GM19043 (cell line): ENCODE measurements at regions not wholly inside any gene's neighbourhood (a gene's known extent, or its start where the extent isn't known, plus 50 kb on each side); places are given as distances from the start of the nearest gene placed in this dataset.
A peak's percentile ranks its signal among the peaks of the same experiment; 100 is the strongest.

Experiments
- ATAC-seq: cut with Tn5 transposase; IDR thresholded peaks from one replicate; pipeline ENCODE4 v1.9.1; 2021; ENCODE audit warnings: low read depth; ENCODE audit not compliant: unreplicated experiment

GRCh38 chr3:22189616-22190015, 438.6 kb upstream of the ZNF385D start:
- ATAC-seq, result no peak

- ATAC-seq, result no peak
Observed at GRCh38 chr3:22199095-22199494, 448.1 kb upstream of the ZNF385D start.

GRCh38 chr3:22208844-22209243, 457.8 kb upstream of the ZNF385D start:
- ATAC-seq, result no peak

- ATAC-seq, result no peak
Observed at GRCh38 chr3:22209578-22209977, 458.6 kb upstream of the ZNF385D start.

GRCh38 chr3:22210693-22211092, 459.7 kb upstream of the ZNF385D start:
- ATAC-seq, result no peak

- ATAC-seq, result no peak
Observed at GRCh38 chr3:22216601-22217000, 465.6 kb upstream of the ZNF385D start.

GRCh38 chr3:22225161-22225560, 474.2 kb upstream of the ZNF385D start:
- ATAC-seq, result no peak

GRCh38 chr3:22228705-22229104, 477.7 kb upstream of the ZNF385D start:
- ATAC-seq, result no peak

- no peak for ATAC-seq
Observed at GRCh38 chr3:22231061-22231460, 480.1 kb upstream of the ZNF385D start.

GRCh38 chr3:22236490-22237270, 485.7 kb upstream of the ZNF385D start:
- ATAC-seq, result peak; percentile 71

GRCh38 chr3:22239011-22239410, 488.0 kb upstream of the ZNF385D start:
- ATAC-seq, result no peak

GRCh38 chr3:22241110-22241509, 490.1 kb upstream of the ZNF385D start:
- no peak for ATAC-seq

GRCh38 chr3:22244761-22245521, 493.9 kb upstream of the ZNF385D start:
- ATAC-seq, result no peak

GRCh38 chr3:22245811-22246583, 495.0 kb upstream of the ZNF385D start:
- no peak for ATAC-seq

GRCh38 chr3:22249658-22250057, 498.6 kb upstream of the ZNF385D start:
- no peak for ATAC-seq

- no peak for ATAC-seq
Observed at GRCh38 chr3:22257252-22257651, 506.2 kb upstream of the ZNF385D start.

GRCh38 chr3:22262386-22262785, 511.4 kb upstream of the ZNF385D start:
- no peak for ATAC-seq

- no peak for ATAC-seq
Observed at GRCh38 chr3:22263042-22263441, 512.0 kb upstream of the ZNF385D start.

- ATAC-seq, result no peak
Observed at GRCh38 chr3:22265403-22265802, 514.4 kb upstream of the ZNF385D start.

GRCh38 chr3:22269831-22270230, 518.8 kb upstream of the ZNF385D start:
- no peak for ATAC-seq

GRCh38 chr3:22276351-22276750, 525.3 kb upstream of the ZNF385D start:
- ATAC-seq, result no peak
